Peyer's patch (tissue), 4 donors: ENCODE measurements at regions not wholly inside any gene's neighbourhood (a gene's known extent, or its start where the extent isn't known, plus 50 kb on each side); places are given as distances from the start of the nearest gene placed in this dataset.

Experiments
- DNase-seq, 3 donors: peaks; one replicate each; pipeline ENCODE4 v3.0.0-alpha.2; 2017 to 2019
- H3K27ac ChIP-seq, 4 donors: fragments of 200-600 bp; sonication (generic); one replicate each; pipeline ENCODE4 v1.5.1; 2016 to 2019
- H3K27me3 ChIP-seq, 2 donors: fragments of 200-600 bp; sonication (generic); one replicate each; pipeline ENCODE4 v1.5.1; 2019
- H3K36me3 ChIP-seq, 3 donors: fragments of 200-600 bp; sonication (generic); one replicate each; pipeline ENCODE4 v1.5.1; 2016 to 2019
- H3K4me1 ChIP-seq, 4 donors: fragments of 200-600 bp; sonication (generic); one replicate each; pipeline ENCODE4 v1.5.1; 2016 to 2019
- H3K4me3 ChIP-seq, 4 donors: fragments of 200-600 bp; sonication (generic); 1 replicate in 3 of 4; 2 replicates in 1 of 4; pipeline ENCODE4 v1.5.1; 2016 to 2019; ENCODE audit warnings: mild to moderate bottlenecking in 1 of 4
- H3K9me3 ChIP-seq, 4 donors: fragments of 200-600 bp; sonication (generic); one replicate each; pipeline ENCODE4 v1.5.1; 2016 to 2019; ENCODE audit warnings: mild to moderate bottlenecking in 1 of 4
- CTCF ChIP-seq, 6 experiments: fragments of 450-650 bp in 4 of 6; fragments of 200-600 bp in 2 of 6; sonication (generic) in 1 of 6; IDR thresholded peaks; one replicate each; pipeline ENCODE4 v1.5.1; 2017 to 2019; ENCODE audit warnings: antibody characterized with exemption in 6 of 6, mild to moderate bottlenecking in 3 of 6, moderate library complexity in 1 of 6
- POLR2A ChIP-seq, 2 donors: fragments of 450-650 bp; IDR thresholded peaks; one replicate each; pipeline ENCODE4 v1.5.1; 2017; ENCODE audit warnings: antibody characterized with exemption in 2 of 2, mild to moderate bottlenecking in 2 of 2, moderate library complexity in 2 of 2

- Histone ChIP-seq H3K4me1 (peaks cover 0 to 38% (median 0%) of the 10 kb centered on the region in 4 donors), H3K36me3 (no peaks in the 10 kb centered on the region), H3K9me3 (no peaks in the 10 kb centered on the region), H3K4me3 (peak overlapping the region in 3 of 4 donors; percentile 12 to 62 (median 47)), H3K27ac (no peak overlapping the region), H3K27me3 (peaks cover 0 to 12% of the 10 kb centered on the region in 2 donors)
- TF ChIP-seq POLR2A (IDR thresholded peaks at IDR 0.05) (no peak), CTCF (IDR thresholded peaks at IDR 0.05) (no peak)
- DNase-seq = peak in 1 of 3 donors; percentile 53
Measured at GRCh38 chr5:88140396-88140855, 128.2 kb downstream of the TMEM161B start.

DNA sequence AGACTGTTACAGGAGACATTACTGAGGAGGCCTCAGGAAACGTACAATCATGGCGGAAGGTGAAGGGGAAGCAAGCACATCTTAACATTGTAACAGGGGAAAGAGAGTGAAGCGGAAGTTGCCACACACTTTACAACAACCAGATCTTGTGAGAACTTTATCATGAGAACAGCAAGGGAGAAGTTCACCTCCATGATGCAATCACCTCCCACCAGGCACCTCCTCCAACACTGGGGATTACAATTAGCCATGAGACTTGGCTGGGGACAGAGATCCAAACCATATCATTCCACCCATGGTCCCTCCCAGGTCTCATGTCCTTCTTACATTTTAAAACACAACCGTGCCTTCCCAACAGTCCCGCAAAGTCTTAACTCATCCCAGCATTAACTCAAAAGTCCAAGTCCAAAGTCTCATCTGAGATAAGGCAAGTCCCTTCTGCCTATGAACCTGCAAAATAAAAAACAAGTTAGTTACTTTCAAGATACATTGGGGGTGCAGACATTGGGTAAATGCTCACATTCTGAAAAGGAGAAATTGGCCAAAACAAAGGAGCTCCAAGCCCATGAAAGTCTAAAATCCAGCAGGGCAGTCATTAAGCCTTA lies 138.3 kb downstream of the TMEM161B start:
- no peak overlapping the region for H3K27ac ChIP-seq
- H3K27me3 ChIP-seq = no peaks in the 10 kb centered on the region
- H3K4me3 ChIP-seq = no peak overlapping the region
- no peaks in the 10 kb centered on the region for H3K9me3 ChIP-seq
- no peak for DNase-seq
- TF ChIP-seq CTCF (IDR thresholded peaks at IDR 0.05) = no peak
- no peak for TF ChIP-seq POLR2A (IDR thresholded peaks at IDR 0.05)
- H3K36me3 ChIP-seq = no peaks in the 10 kb centered on the region
- H3K4me1 ChIP-seq = no peaks in the 10 kb centered on the region

- Histone ChIP-seq H3K4me3 (no peak overlapping the region), H3K36me3 (no peaks in the 10 kb centered on the region), H3K27ac (no peak overlapping the region), H3K4me1 (no peaks in the 10 kb centered on the region), H3K9me3 (peaks cover 0 to 3% (median 0%) of the 10 kb centered on the region in 4 donors), H3K27me3 (no peaks in the 10 kb centered on the region)
- TF ChIP-seq CTCF (IDR thresholded peaks at IDR 0.05) (no peak), POLR2A (IDR thresholded peaks at IDR 0.05) (no peak)
- DNase-seq = no peak
Measured at GRCh38 chr5:88128813-88129212, 139.8 kb downstream of the TMEM161B start.

- no peak overlapping the region for H3K27ac ChIP-seq
- peaks cover 0 to 3% (median 0%) of the 10 kb centered on the region in 4 donors for H3K9me3 ChIP-seq
- TF ChIP-seq POLR2A (IDR thresholded peaks at IDR 0.05) = no peak
- no peak for TF ChIP-seq CTCF (IDR thresholded peaks at IDR 0.05)
- no peaks in the 10 kb centered on the region for H3K4me1 ChIP-seq
- DNase-seq = no peak
- H3K27me3 ChIP-seq = no peaks in the 10 kb centered on the region
- no peak overlapping the region for H3K4me3 ChIP-seq
- no peaks in the 10 kb centered on the region for H3K36me3 ChIP-seq
Measured at GRCh38 chr5:88119535-88120125, 149.0 kb downstream of the TMEM161B start.

- no peak for TF ChIP-seq CTCF (IDR thresholded peaks at IDR 0.05)
- no peak for TF ChIP-seq POLR2A (IDR thresholded peaks at IDR 0.05)
- H3K9me3 ChIP-seq = no peaks in the 10 kb centered on the region
- H3K4me1 ChIP-seq = no peaks in the 10 kb centered on the region
- no peak overlapping the region for H3K4me3 ChIP-seq
- no peak overlapping the region for H3K27ac ChIP-seq
- DNase-seq = no peak
- H3K27me3 ChIP-seq = no peaks in the 10 kb centered on the region
- no peaks in the 10 kb centered on the region for H3K36me3 ChIP-seq
Measured at GRCh38 chr5:88118179-88118578, 150.5 kb downstream of the TMEM161B start.
